G401.6 (cell line): ENCODE measurements at regions not wholly inside any gene's neighbourhood (a gene's known extent, or its start where the extent isn't known, plus 50 kb on each side); places are given as distances from the start of the nearest gene placed in this dataset.
"Not testable (repeated sequence)": the region's sequence is repeated elsewhere in the genome, so short reads cannot be mapped to it uniquely, and the experiment has no call there.

Experiments used
- FAIRE-seq: peaks from 2 replicates; lab custom pipeline; 2012; peaks lifted over from hg19 to GRCh38; lab: Jason Lieb, UNC

DNA sequence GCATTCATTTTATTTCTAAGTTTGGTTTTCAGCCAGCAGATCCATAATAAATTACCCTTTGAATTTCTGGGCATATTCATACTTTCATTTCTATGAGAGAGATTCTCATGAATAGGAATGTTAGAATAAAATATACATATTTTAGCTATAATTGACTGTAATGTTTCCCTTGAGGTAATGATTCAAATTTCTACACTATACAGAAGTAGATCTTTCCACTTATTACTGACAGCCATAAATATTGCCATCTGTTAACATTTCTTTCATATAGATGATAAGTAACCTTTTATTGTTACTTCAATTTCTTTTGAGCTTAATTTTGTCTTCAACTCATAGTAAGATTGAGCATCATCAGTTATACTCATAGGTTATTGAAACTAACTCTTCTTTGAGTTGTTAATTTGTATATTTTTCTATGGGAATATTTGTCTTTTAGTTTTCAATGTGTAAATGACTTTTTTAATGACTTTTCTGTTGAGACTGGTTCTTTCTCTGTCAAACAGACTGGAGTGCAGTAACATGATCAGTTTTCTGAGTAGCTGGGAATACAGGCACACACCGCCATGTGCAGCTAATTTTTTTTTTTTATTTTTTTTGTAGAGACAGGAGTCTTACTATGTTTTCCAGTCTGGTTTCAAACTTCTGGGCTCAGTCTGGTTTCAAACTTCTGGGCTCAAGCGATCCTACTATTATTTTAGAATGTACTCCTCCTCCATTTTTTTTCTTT is 991.6 kb downstream of the SLC6A15 start:
- no peak for FAIRE-seq

- FAIRE-seq: no peak
These were observed 993.5 kb downstream of the SLC6A15 start for GRCh38 chr12:83919081-83919480.

- no peak for FAIRE-seq
These were observed 1008.4 kb downstream of the SLC6A15 start for GRCh38 chr12:83904175-83904574.

- no peak for FAIRE-seq
These were observed 1016.2 kb downstream of the SLC6A15 start for GRCh38 chr12:83896416-83896815.

DNA sequence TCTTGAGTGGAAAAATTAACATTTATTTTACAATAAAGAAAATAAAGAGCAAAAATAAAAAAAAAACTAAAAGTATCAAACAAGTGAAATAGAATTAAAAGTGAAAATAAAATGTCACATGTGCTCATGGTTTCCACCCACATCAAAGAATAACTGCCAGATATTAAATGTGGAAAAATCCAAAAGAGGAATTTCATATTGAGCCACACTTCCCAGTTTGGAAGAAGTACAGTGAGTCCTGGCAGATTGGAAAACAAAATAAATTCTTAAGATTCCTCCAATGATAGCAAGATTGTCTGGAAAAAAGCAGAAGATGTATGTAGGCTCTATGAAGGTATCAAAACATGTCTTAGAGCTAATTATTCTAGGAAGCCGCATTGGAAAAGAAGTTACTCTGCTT is 1019.5 kb downstream of the SLC6A15 start:
- no peak for FAIRE-seq

- no peak for FAIRE-seq
These were observed 1022.9 kb downstream of the SLC6A15 start for GRCh38 chr12:83889745-83890144.

- no peak for FAIRE-seq
These were observed 1026.1 kb downstream of the SLC6A15 start for GRCh38 chr12:83886479-83886878.

DNA sequence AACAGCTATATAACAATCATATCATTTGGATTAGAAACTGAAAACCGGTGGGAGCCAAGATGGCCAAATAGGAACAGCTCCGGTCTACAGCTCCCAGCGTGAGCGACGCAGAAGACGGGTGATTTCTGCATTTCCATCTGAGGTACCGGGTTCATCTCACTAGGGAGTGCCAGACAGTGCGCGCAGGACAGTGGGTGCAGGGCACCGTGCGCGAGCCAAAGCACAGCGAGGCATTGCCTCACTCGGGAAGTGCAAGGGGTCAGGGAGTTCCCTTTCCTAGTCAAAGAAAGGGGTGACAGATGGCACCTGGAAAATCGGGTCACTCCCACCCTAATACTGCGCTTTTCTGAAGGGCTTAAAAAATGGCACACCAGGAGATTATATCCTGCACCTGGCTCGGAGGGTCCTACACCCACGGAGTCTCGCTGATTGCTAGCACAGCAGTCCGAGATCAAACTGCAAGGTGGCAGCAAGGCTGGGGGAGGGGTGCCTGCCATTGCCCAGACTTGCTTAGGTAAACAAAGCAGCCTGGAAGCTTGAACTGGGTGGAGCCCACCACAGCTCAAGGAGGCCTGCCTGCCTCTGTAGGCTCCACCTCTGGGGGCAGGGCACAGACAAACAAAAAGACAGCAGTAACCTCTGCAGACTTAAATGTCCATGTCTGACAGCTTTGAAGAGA is 1041.5 kb downstream of the SLC6A15 start:
- FAIRE-seq: not testable (repeated sequence)

- no peak for FAIRE-seq
These were observed 1046.1 kb downstream of the SLC6A15 start for GRCh38 chr12:83866477-83866876.

DNA sequence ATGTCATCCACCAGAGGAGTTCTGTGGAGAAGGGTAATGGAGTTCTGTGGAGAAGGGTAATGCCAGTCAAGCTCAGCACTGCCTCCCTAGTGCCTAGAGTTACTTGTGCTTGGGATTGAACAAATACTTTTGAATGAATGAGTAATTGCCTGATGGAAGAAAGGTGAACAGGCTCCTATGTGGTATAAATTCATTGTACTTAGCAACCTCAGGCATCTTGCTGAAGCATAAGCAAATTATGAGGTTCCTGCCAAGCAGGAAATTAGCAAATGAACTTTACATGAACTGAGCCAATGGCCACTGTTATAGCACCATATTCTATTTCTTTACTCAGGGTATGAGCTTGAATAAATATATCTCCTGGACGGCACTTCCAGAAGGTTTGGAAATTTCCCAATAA is 1047.2 kb downstream of the SLC6A15 start:
- no peak for FAIRE-seq

DNA sequence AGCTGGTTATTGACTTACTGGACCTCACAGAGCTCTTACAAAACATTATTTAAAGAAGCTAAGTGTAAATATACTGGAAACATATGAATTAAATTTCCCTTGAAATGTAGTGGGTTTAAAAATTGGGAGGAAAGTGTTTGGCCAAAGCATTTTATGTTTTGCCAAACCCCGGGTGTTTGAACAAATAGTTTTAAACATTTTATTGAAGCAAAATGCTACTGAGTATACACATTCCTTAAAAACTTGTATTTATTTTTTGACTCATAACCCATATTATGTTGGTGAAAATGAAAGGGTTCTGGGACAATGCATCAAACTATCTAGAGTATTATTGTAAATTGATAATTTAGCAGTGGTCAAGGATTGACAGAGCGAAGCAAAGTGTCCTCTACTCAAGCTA is 1048.5 kb downstream of the SLC6A15 start:
- FAIRE-seq: no peak

GRCh38 chr12:83859021-83859420 is 1053.6 kb downstream of the SLC6A15 start:
- FAIRE-seq: no peak

GRCh38 chr12:83856803-83857202 is 1055.8 kb downstream of the SLC6A15 start:
- no peak for FAIRE-seq

DNA sequence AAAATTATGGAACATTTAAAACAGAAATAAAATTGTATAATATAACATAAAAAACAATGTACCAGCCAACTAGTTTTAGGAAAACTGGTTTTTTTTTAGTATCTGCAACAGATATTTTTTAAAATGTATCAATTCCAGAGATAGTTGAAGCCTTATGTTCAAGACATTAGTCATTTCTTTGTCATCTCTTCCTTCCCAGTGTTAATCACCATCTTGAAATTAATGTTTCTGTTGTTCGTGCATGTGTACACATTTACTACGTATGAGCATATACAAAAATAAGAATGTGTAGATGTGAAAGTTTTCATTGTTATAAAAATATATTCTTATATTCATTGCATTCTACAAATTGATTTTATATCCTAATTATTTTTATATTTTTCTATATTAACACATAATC is 1062.1 kb downstream of the SLC6A15 start:
- FAIRE-seq: no peak

GRCh38 chr12:83848702-83849101 is 1063.9 kb downstream of the SLC6A15 start:
- no peak for FAIRE-seq

DNA sequence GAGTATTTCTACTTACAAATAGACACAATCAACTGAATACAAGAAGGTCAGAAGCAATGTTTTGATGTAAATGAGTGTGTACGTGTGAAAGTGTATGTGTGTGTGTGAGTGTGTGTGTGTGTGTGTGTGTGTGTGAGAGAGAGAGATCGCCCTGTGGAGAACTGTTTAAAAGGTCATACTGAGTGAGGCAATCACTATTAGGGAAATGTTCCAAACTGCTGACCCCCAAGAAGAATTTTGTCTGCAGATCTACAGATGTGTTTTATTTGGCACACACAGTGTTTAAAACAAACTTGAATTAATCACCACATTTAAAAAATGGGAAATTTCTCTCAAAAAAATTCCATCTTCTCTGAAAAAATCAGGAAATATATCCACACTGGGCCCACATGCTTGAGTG is 1069.1 kb downstream of the SLC6A15 start:
- FAIRE-seq: no peak

DNA sequence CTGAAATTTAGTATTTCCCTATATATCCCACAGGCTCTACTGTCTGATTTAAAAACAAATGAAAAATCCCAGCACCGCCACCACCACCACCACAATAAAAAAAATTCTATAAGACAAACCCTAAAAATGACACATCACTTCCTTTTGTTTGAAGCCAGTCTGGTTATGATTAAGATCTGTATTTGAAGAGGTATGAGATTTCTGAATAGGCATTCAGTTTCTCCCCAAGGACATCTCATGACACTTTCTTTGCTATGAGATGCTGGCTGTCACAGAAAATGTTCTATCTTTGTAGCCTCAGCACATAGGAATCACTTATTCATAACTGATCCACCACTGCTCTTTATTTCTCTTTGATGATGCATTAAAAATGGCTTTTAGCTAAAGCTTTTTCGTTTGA is 1071.0 kb downstream of the SLC6A15 start:
- no peak for FAIRE-seq

DNA sequence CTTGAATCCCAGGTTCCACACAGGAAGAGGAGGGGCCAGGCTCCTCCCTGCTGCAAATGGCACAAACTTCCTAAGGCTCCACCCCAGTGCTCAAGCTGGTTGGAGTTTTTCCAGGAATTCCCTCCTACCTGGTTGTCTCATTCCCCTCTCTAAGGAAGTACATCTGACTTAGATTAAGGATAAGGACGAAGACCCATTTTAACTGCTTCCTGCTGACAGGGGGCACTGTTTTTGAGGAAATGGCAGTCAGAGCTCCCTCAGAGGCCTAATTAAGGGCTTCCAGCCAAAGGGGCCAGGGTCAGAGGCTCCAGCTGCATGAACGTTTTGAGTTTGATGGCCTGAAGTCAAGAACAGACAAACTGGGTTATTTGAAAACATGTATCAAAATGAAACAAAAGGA is 1084.7 kb downstream of the SLC6A15 start:
- no peak for FAIRE-seq

DNA sequence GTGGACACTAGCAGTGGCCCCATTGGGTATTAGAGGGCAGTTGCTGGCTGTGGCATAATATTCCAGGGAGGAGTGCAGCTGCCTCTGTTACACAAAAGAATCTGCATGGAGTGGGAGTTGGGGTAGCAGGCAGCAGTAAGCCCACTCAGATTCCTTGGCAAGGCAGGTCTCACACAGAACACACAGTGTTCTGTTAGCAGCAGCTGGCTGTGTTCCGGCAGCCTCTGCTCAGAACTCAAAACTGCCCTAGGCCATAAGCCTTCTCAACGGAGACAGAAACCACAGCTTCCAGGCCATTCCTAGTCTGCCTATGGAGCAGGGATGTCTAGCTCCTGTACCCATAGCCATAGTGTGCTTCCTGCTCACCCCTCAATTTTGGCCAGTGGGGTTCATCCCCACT is 1085.4 kb downstream of the SLC6A15 start:
- no peak for FAIRE-seq

DNA sequence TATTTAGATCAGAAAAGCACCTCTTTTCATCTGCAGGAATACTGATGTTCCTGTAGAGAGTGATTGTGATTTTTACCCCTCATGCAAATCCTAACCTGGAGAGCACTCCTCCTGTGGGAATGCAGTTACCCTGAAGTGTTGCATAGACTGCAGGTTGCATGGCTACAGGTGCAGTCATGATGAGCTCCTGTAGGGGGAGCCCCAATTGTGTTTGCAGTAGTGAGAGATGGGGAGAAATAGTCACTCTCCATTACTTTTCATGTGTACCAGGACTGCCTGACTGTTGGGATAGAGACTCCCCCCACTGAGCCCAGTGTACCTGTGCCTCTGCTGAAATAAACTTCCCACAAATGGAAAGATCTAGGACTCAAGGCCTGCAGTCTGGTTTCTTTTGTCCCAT is 1086.5 kb downstream of the SLC6A15 start:
- FAIRE-seq: no peak

DNA sequence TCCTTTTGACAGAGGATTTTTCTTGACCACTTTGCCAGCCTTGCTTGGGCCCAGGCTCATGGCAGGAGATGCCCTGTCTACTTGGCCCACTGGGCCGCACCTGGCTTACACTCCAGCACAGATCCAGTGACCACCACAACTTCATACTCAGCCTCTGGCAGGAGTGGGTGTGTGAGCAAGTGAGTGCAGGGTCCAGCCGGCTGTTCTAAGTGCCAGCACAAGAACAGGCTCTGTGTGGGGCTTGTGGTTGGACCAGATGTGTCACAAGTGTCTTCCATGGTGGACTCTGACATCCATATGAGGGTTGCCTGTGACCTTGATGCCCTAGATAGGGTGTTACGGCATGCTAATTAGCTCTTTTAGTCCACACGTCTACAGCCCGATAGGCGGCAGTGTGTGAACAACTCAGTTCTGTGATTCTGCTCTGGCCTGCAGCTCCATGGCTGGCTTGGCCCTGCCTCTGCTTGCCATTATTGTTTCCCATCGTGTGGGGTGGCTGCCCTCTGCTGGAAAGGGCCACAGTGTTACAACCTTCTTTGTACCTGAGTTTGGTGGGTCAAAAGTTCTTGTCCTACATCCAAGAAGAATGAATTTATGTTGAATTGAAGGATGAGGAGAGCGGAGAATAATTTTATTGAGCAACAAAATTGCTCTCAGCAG is 1089.1 kb downstream of the SLC6A15 start:
- FAIRE-seq: no peak

DNA sequence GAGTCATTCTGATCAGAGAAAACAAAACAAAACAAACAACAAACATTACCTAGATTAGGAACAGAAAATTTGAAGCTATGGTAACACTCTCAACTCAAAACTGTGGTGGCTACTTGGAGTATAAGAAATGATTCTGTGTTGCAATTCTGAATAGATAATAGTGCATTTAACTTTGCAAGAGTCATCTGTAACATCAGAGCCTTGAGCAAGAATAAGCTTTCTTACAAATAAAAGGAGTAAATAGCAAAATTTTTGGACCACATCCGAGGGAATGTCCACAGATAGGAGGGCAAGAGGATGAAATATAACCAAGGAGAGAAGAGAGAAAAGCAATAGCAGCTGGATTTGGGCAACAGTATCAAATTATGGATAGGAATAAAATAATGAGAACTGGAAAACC is 1090.6 kb downstream of the SLC6A15 start:
- no peak for FAIRE-seq

DNA sequence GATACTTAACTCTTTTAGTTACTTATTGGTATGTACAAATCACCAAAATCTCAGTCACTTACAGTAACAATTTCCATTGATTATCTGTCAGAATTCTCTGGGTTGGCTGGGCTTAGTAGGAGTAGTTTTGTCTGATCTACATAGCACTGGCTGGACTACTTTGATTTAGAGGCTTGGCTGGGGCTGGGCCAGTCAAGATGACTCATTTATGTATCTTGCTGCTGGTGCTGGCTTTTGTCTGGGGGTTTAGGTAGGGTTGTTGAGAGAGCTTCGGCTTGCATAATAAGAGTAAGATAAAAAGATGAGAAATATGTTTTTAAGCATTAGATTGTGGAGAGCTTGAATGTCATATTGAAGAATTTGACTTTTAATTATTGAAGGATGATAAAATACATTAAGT is 1093.7 kb downstream of the SLC6A15 start:
- FAIRE-seq: no peak

GRCh38 chr12:83817730-83818129 is 1094.9 kb downstream of the SLC6A15 start:
- no peak for FAIRE-seq
